Transverse colon (tissue), 4 donors: ENCODE measurements at regions not wholly inside any gene's neighbourhood (a gene's known extent, or its start where the extent isn't known, plus 50 kb on each side); places are given as distances from the start of the nearest gene placed in this dataset.
"Not testable (repeated sequence)": the region's sequence is repeated elsewhere in the genome, so short reads cannot be mapped to it uniquely, and the experiment has no call there.

Experiments
- DNase-seq: peaks from one replicate; pipeline ENCODE4 v3.0.0-alpha.2; 2019
- H3K27ac ChIP-seq, 4 donors: fragments of 200-600 bp; sonication (generic); 2 replicates each; pipeline ENCODE4 v1.5.1; 2016 to 2018; ENCODE audit warnings: inconsistent platforms in 4 of 4
- H3K27me3 ChIP-seq: fragments of 200-600 bp; sonication (generic); 2 replicates; pipeline ENCODE4 v1.5.1; 2017; ENCODE audit warnings: inconsistent platforms
- H3K36me3 ChIP-seq, 4 donors: fragments of 200-600 bp; sonication (generic); 2 replicates each; pipeline ENCODE4 v1.5.1; 2017 to 2019; ENCODE audit warnings: inconsistent platforms in 4 of 4
- H3K4me1 ChIP-seq, 4 donors: fragments of 200-600 bp; sonication (generic); 2 replicates each; pipeline ENCODE4 v1.5.1; 2017 to 2020; ENCODE audit warnings: inconsistent platforms in 4 of 4
- H3K4me3 ChIP-seq, 4 donors: fragments of 200-600 bp; sonication (generic); 1 replicate in 1 of 4; 2 replicates in 3 of 4; pipeline versions ENCODE4 v1.5.1 to v1.6.1; 2017 to 2019; ENCODE audit warnings: inconsistent platforms in 4 of 4
- H3K9me3 ChIP-seq, 2 donors: fragments of 200-600 bp; sonication (generic); 2 replicates each; pipeline ENCODE4 v1.5.1; 2017 to 2019; ENCODE audit warnings: inconsistent platforms in 2 of 2
- CTCF ChIP-seq, 5 experiments: fragments of 200-600 bp in 3 of 5; fragments of 450-650 bp in 2 of 5; sonication (generic) in 3 of 5; IDR thresholded peaks; 1 replicate in 2 of 5; 2 replicates in 3 of 5; pipeline ENCODE4 v1.5.1; 2016 to 2017; ENCODE audit warnings: antibody characterized with exemption in 5 of 5, inconsistent platforms in 3 of 5, mild to moderate bottlenecking in 2 of 5, moderate library complexity in 1 of 5
- EP300 ChIP-seq: sonication (generic); formaldehyde crosslinking; IDR thresholded peaks from one replicate; pipeline ENCODE4 v1.6.1; 2017; ENCODE audit warnings: antibody characterized with exemption, low read depth
- POLR2A ChIP-seq: fragments of 450-650 bp; IDR thresholded peaks from one replicate; pipeline ENCODE4 v1.6.1; 2016; ENCODE audit warnings: antibody characterized with exemption, mild to moderate bottlenecking, moderate library complexity
- POLR2AphosphoS5 ChIP-seq, 3 donors: sonication (generic); formaldehyde crosslinking; IDR thresholded peaks; one replicate each; pipeline ENCODE4 v1.6.1; 2016; ENCODE audit warnings: antibody characterized with exemption in 3 of 3
- WGBS, 2 donors: methylation state at CpG; one replicate each; pipeline ENCODE4 v1.1.5; 2018; ENCODE audit warnings: low coverage in 1 of 2; 5-methylcytosine and 5-hydroxymethylcytosine counted together
- in situ Hi-C, 4 donors: fragments of 200-750 bp; cut with MboI; loops; one replicate each; pipeline versions ENCODE4 v1.15.0 to v1.15.1; 2017; ENCODE audit warnings: low sequenced_read_pairs in 3 of 4, low pct_ligation_motif_present in 1 of 4, low pct_unique_long_range_greater_than_20kb in 1 of 4
- intact Hi-C: fragments of 100-400 bp; cut with DNase I; formaldehyde crosslinking; loops from one replicate; pipeline ENCODE4 v1.15.1; 2023; ENCODE audit warnings: low total_unique reads

- H3K4me3 ChIP-seq, result no peak overlapping the region
- no peaks in the 10 kb centered on the region for H3K27me3 ChIP-seq
- H3K36me3 ChIP-seq, result no peaks in the 10 kb centered on the region
- TF ChIP-seq POLR2A (no peak), POLR2AphosphoS5 (IDR thresholded peaks at IDR 0.05) (no peak), CTCF (IDR thresholded peaks at IDR 0.05) (no peak), EP300 (no peak)
- no peaks in the 10 kb centered on the region for H3K9me3 ChIP-seq
- H3K27ac ChIP-seq, result no peak overlapping the region
- no peaks in the 10 kb centered on the region for H3K4me1 ChIP-seq
- in situ Hi-C loops (no loop called here), intact Hi-C loops (no loop called here)
- WGBS, 2 donors, result 0 to 33% methylated on average over 1 of the region's 1 CpG
- no peak for DNase-seq
Observed at GRCh38 chr5:124614105-124614504, 132.3 kb downstream of the ZNF608 start.

GRCh38 chr5:124613273-124613953, 133.0 kb downstream of the ZNF608 start:
- in situ Hi-C loops, result no loop called here
- Histone ChIP-seq H3K27me3 (no peaks in the 10 kb centered on the region), H3K9me3 (no peaks in the 10 kb centered on the region), H3K4me3 (no peak overlapping the region), H3K36me3 (no peaks in the 10 kb centered on the region), H3K27ac (no peak overlapping the region), H3K4me1 (no peaks in the 10 kb centered on the region)
- intact Hi-C loops, result no loop called here
- no peak for DNase-seq
- no peak for TF ChIP-seq CTCF (IDR thresholded peaks at IDR 0.05)
- no peak for TF ChIP-seq EP300
- no peak for TF ChIP-seq POLR2AphosphoS5 (IDR thresholded peaks at IDR 0.05)
- TF ChIP-seq POLR2A, result no peak
- 83 to 95% methylated on average over 3 of the region's 3 CpGs for WGBS, 2 donors

- no peaks in the 10 kb centered on the region for H3K4me1 ChIP-seq
- WGBS, 2 donors, result 73 to 85% methylated on average over 5 to 7 of the region's 7 CpGs
- no peak for DNase-seq
- intact Hi-C loops (no loop called here), in situ Hi-C loops (no loop called here)
- no peaks in the 10 kb centered on the region for H3K36me3 ChIP-seq
- no peaks in the 10 kb centered on the region for H3K27me3 ChIP-seq
- TF ChIP-seq POLR2A, result no peak
- no peak for TF ChIP-seq POLR2AphosphoS5 (IDR thresholded peaks at IDR 0.05)
- TF ChIP-seq EP300, result no peak
- TF ChIP-seq CTCF (IDR thresholded peaks at IDR 0.05), result no peak
- H3K9me3 ChIP-seq, result no peaks in the 10 kb centered on the region
- no peak overlapping the region for H3K4me3 ChIP-seq
- no peak overlapping the region for H3K27ac ChIP-seq
Observed at GRCh38 chr5:124612023-124612422, 134.4 kb downstream of the ZNF608 start.

GRCh38 chr5:124611262-124611661, 135.2 kb downstream of the ZNF608 start:
- 100% methylated on average over 1 of the region's 1 CpG for WGBS, 2 donors
- H3K36me3 ChIP-seq, H3K4me1 ChIP-seq, H3K27ac ChIP-seq, H3K27me3 ChIP-seq, in situ Hi-C loops, intact Hi-C loops, H3K4me3 ChIP-seq, H3K9me3 ChIP-seq, DNase-seq: not testable (repeated sequence)

GRCh38 chr5:124609685-124610084, 136.8 kb downstream of the ZNF608 start:
- WGBS, 2 donors, result 80 to 100% methylated on average over 1 of the region's 1 CpG
- intact Hi-C loops, H3K4me1 ChIP-seq, H3K27me3 ChIP-seq, in situ Hi-C loops, H3K9me3 ChIP-seq, DNase-seq, H3K4me3 ChIP-seq, H3K36me3 ChIP-seq, H3K27ac ChIP-seq: not testable (repeated sequence)
